Nephron (organoid): ENCODE measurements at regions not wholly inside any gene's neighbourhood (a gene's known extent, or its start where the extent isn't known, plus 50 kb on each side); places are given as distances from the start of the nearest gene placed in this dataset.

Source experiments
- H3K27ac Mint-ChIP-seq, 3 experiments: 2 replicates each; pipeline ENCODE4 v1.8.0; 2020; ENCODE audit warnings: mixed read lengths in 3 of 3, mild to moderate bottlenecking in 2 of 3, moderate library complexity in 1 of 3
- H3K27me3 Mint-ChIP-seq: 2 replicates; pipeline ENCODE4 v1.8.0; 2021; ENCODE audit warnings: low read depth, mild to moderate bottlenecking, moderate library complexity, mixed read lengths
- H3K36me3 Mint-ChIP-seq: 2 replicates; pipeline ENCODE4 v1.8.0; 2020; ENCODE audit warnings: low read depth, mixed read lengths
- H3K4me1 Mint-ChIP-seq: 2 replicates; pipeline ENCODE4 v1.8.0; 2020; ENCODE audit warnings: mixed read lengths
- H3K4me3 Mint-ChIP-seq, 3 experiments: 2 replicates each; pipeline ENCODE4 v1.8.0; 2020; ENCODE audit warnings: mild to moderate bottlenecking in 3 of 3, mixed read lengths in 3 of 3, moderate library complexity in 2 of 3
- H3K9me3 Mint-ChIP-seq: 2 replicates; pipeline ENCODE4 v1.8.0; 2020; ENCODE audit warnings: mixed read lengths
- TF ChIP-seq, protein P1 (sequence below), 3 experiments: fragments of 200-600 bp; sonication (generic); IDR thresholded peaks; one replicate each; pipeline ENCODE4 v1.5.0; 2021; ENCODE audit warnings: antibody characterized with exemption in 3 of 3; ENCODE audit not compliant: unreplicated experiment in 3 of 3

GRCh38 chr5:124883681-124884080 lies 137.2 kb upstream of the ZNF608 start:
- H3K27ac Mint-ChIP-seq, result no peak overlapping the region
- no peaks in the 10 kb centered on the region for H3K9me3 Mint-ChIP-seq
- H3K27me3 Mint-ChIP-seq, result no peaks in the 10 kb centered on the region
- no peak overlapping the region for H3K4me3 Mint-ChIP-seq
- TF ChIP-seq, protein P1, sequence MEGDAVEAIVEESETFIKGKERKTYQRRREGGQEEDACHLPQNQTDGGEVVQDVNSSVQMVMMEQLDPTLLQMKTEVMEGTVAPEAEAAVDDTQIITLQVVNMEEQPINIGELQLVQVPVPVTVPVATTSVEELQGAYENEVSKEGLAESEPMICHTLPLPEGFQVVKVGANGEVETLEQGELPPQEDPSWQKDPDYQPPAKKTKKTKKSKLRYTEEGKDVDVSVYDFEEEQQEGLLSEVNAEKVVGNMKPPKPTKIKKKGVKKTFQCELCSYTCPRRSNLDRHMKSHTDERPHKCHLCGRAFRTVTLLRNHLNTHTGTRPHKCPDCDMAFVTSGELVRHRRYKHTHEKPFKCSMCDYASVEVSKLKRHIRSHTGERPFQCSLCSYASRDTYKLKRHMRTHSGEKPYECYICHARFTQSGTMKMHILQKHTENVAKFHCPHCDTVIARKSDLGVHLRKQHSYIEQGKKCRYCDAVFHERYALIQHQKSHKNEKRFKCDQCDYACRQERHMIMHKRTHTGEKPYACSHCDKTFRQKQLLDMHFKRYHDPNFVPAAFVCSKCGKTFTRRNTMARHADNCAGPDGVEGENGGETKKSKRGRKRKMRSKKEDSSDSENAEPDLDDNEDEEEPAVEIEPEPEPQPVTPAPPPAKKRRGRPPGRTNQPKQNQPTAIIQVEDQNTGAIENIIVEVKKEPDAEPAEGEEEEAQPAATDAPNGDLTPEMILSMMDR (IDR thresholded peaks at IDR 0.05; ENCODE audit: unreplicated experiment in 3 of 3), result no peak
- H3K36me3 Mint-ChIP-seq, result no peaks in the 10 kb centered on the region
- H3K4me1 Mint-ChIP-seq, result peaks cover 22% of the 10 kb centered on the region

- no peaks in the 10 kb centered on the region for H3K27me3 Mint-ChIP-seq
- no peaks in the 10 kb centered on the region for H3K36me3 Mint-ChIP-seq
- peak overlapping the region in 1 of 3 experiments; percentile 11 for H3K27ac Mint-ChIP-seq
- no peaks in the 10 kb centered on the region for H3K9me3 Mint-ChIP-seq
- TF ChIP-seq, protein P1 (IDR thresholded peaks at IDR 0.05; ENCODE audit: unreplicated experiment in 3 of 3), result no peak
- H3K4me3 Mint-ChIP-seq, result no peak overlapping the region
- peaks cover 27% of the 10 kb centered on the region for H3K4me1 Mint-ChIP-seq
Observed at GRCh38 chr5:124884114-124884513, 137.7 kb upstream of the ZNF608 start.

- H3K27ac Mint-ChIP-seq, result no peak overlapping the region
- TF ChIP-seq, protein P1 (IDR thresholded peaks at IDR 0.05; ENCODE audit: unreplicated experiment in 3 of 3), result no peak
- H3K27me3 Mint-ChIP-seq, result no peaks in the 10 kb centered on the region
- H3K36me3 Mint-ChIP-seq, result no peaks in the 10 kb centered on the region
- H3K4me3 Mint-ChIP-seq, result no peak overlapping the region
- peaks cover 34% of the 10 kb centered on the region for H3K4me1 Mint-ChIP-seq
- H3K9me3 Mint-ChIP-seq, result no peaks in the 10 kb centered on the region
Observed at GRCh38 chr5:124885490-124885889, 139.1 kb upstream of the ZNF608 start.

- Mint-ChIP-seq H3K4me3 (no peak overlapping the region), H3K4me1 (peaks cover 39% of the 10 kb centered on the region), H3K9me3 (no peaks in the 10 kb centered on the region), H3K27ac (peak overlapping the region; percentile 79 to 96 (median 85)), H3K36me3 (no peaks in the 10 kb centered on the region), H3K27me3 (no peaks in the 10 kb centered on the region)
- TF ChIP-seq, protein P1 (IDR thresholded peaks at IDR 0.05; ENCODE audit: unreplicated experiment in 3 of 3), result no peak
Observed at GRCh38 chr5:124887223-124887622, 140.8 kb upstream of the ZNF608 start.

GRCh38 chr5:124888050-124888506 lies 141.6 kb upstream of the ZNF608 start:
- no peaks in the 10 kb centered on the region for H3K9me3 Mint-ChIP-seq
- H3K4me1 Mint-ChIP-seq, result peaks cover 39% of the 10 kb centered on the region
- peak overlapping the region; percentile 47 to 69 (median 59) for H3K4me3 Mint-ChIP-seq
- no peaks in the 10 kb centered on the region for H3K36me3 Mint-ChIP-seq
- H3K27me3 Mint-ChIP-seq, result no peaks in the 10 kb centered on the region
- TF ChIP-seq, protein P1 (IDR thresholded peaks at IDR 0.05; ENCODE audit: unreplicated experiment in 3 of 3), result peak in 1 of 3 experiments; percentile 23
- peak overlapping the region; percentile 79 to 96 (median 85) for H3K27ac Mint-ChIP-seq
